GM19328 (cell line): ENCODE measurements at regions not wholly inside any gene's neighbourhood (a gene's known extent, or its start where the extent isn't known, plus 50 kb on each side); places are given as distances from the start of the nearest gene placed in this dataset.

Source experiments
- ATAC-seq: cut with Tn5 transposase; IDR thresholded peaks from one replicate; pipeline ENCODE4 v1.9.1; 2021; ENCODE audit warnings: mild to moderate bottlenecking, moderate library complexity; ENCODE audit not compliant: unreplicated experiment

GRCh38 chr15:79373113-79373512 lies 59.0 kb upstream of the MINAR1 start:
- ATAC-seq = no peak

- ATAC-seq = no peak
Measured at GRCh38 chr15:79373728-79374127, 58.4 kb upstream of the MINAR1 start.

DNA sequence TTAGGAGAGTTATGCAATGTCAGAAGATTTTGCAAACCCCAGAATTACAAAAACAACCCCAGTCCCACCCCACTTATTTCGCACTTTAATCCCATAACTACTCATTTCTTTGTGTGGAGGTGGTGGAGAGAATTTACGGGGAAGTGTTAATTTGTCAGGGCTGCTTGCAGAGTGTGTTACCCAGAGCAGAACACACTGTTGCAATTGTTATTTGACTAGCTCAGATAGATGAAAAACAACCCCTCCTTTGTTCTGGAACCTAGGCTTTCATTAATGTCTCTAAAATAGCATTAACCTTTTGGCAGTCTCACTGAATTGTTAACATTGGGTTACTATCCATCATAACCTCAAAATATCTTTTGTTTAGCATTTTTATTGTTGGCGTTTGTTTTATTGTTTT lies 55.8 kb upstream of the MINAR1 start:
- no peak for ATAC-seq

GRCh38 chr15:79378394-79379109 lies 53.6 kb upstream of the MINAR1 start:
- ATAC-seq = no peak

DNA sequence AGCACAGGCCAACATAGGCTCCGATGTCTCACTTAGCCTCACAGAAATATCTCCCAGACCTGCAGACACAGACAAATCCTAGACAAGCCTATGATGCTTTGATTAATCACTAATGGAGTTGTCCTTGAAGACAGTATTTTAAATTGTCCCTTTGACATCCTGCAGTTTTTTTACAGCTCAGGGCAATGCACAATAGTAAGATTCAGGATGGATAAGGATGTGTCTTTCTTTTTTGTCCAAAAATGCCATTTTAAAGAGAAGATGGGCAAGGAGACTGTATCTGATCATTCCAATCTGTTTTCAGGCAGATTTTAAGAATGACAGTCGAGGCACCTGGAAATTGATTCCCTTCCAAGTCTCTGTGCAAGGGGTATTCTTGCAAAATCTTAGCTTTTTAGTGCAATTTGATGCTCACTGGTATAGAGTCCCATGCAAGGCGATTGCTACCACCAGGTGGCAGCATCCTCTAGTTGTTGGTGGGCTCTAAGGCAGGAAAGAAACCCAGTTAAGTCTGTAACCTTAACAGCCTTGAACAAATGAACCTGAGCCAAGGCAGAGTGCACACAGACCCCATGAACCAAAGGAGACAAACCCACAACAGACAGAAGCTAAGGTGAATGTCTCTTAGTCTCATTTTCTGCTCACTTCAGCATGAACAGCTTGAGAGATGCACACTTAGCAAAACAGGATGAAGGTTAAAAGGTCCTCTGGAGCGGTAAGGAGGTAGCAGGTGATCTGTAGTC lies 51.2 kb upstream of the MINAR1 start:
- ATAC-seq = peak; percentile 64

DNA sequence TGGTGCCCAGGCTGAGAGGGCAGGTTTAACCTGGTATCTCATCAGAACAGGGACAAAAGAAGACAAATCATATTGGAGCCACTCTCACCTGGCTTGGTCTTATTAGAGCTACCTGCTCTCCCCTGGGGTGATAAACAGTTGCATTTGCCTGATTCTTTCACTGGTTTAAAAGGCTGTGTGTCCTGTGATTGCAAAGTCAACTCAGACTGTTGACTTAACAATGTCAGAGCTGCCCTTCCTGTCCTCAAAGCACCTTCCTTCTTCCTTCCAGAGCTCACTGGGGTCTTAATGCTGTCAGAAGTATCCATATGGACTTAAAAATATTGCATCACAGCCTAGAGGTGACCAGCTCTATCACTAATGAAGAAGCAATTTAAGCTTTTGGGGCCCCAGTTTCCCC lies 50.5 kb upstream of the MINAR1 start:
- ATAC-seq = no peak
